A673 (cell line): ENCODE measurements at regions not wholly inside any gene's neighbourhood (a gene's known extent, or its start where the extent isn't known, plus 50 kb on each side); places are given as distances from the start of the nearest gene placed in this dataset.

Experiments used
- BruUV-seq: library from RNA; stranded (reverse); fragments of 400-500 nt; replicated peaks from 2 replicates; lab custom pipeline; 2021; lab: Mats Ljungman, UMichigan
- CTCF ChIA-PET: fragments of 300-600 bp; sonication (Branson Sonifier 250); formaldehyde crosslinking; loops from one replicate; lab custom pipeline; 2022; ENCODE audit warnings: antibody characterized with exemption; lab: Charles Lee
- POLR2A ChIA-PET: fragments of 300-600 bp; sonication (Branson Sonifier 250); formaldehyde crosslinking; loops from one replicate; lab custom pipeline; 2022; ENCODE audit warnings: antibody characterized with exemption; ENCODE audit not compliant: low non-redundant PET; lab: Charles Lee
- DNase-seq: peaks from one replicate; pipeline ENCODE4 v3.0.0-alpha.2; 2015; ENCODE audit warnings: low spot score
- H3K27ac ChIP-seq: fragments of 200-600 bp; sonication (generic); 2 replicates; pipeline ENCODE4 v1.5.1; 2016; ENCODE audit warnings: mixed run types, low read depth, mild to moderate bottlenecking, mixed read lengths, antibody characterized with exemption, low read length; ENCODE audit not compliant: poor library complexity, severe bottlenecking
- H3K27me3 ChIP-seq: fragments of 200-600 bp; sonication (generic); replicated peaks from 2 replicates; pipeline ENCODE4 v1.6.1; 2017; ENCODE audit warnings: mixed run types, low read depth, mild to moderate bottlenecking, mixed read lengths, antibody characterized with exemption, low read length; ENCODE audit not compliant: insufficient read depth, poor library complexity
- H3K36me3 ChIP-seq: fragments of 200-600 bp; sonication (generic); 2 replicates; pipeline ENCODE4 v1.6.1; 2016; ENCODE audit warnings: mixed run types, mild to moderate bottlenecking, mixed read lengths, antibody characterized with exemption, low read length; ENCODE audit not compliant: insufficient read depth, poor library complexity, severe bottlenecking
- H3K4me1 ChIP-seq: fragments of 200-600 bp; sonication (generic); 2 replicates; pipeline ENCODE4 v1.6.1; 2017; ENCODE audit warnings: mixed run types, mild to moderate bottlenecking, mixed read lengths, antibody characterized with exemption, low read length; ENCODE audit not compliant: insufficient read depth, poor library complexity, severe bottlenecking
- H3K4me3 ChIP-seq: fragments of 200-600 bp; sonication (generic); 2 replicates; pipeline ENCODE4 v1.5.1; 2016; ENCODE audit warnings: low read depth, mixed run types, mild to moderate bottlenecking, mixed read lengths, low read length; ENCODE audit not compliant: poor library complexity, severe bottlenecking
- H3K9me3 ChIP-seq: fragments of 200-600 bp; sonication (generic); 2 replicates; pipeline ENCODE4 v1.6.1; 2016; ENCODE audit warnings: mixed run types, low read depth, mild to moderate bottlenecking, mixed read lengths, antibody characterized with exemption, low read length; ENCODE audit not compliant: poor library complexity, severe bottlenecking
- EZH2 ChIP-seq: fragments of 200-600 bp; sonication (generic); IDR thresholded peaks from 2 replicates; pipeline ENCODE4 v1.6.1; 2017; ENCODE audit warnings: borderline replicate concordance, low read depth, mild to moderate bottlenecking, mixed read lengths, antibody characterized with exemption, low read length; ENCODE audit not compliant: poor library complexity, severe bottlenecking
- intact Hi-C: fragments of 100-400 bp; cut with micrococcal nuclease; formaldehyde crosslinking; loops from one replicate; pipeline ENCODE4 v1.10.0; 2022; ENCODE audit not compliant: unreplicated experiment
- TF ChIP-seq, protein P1 (sequence below): fragments of 300-800, 200-600 bp; sonication (generic); conservative IDR thresholded peaks from 2 replicates; pipeline ENCODE4 v1.5.1; 2017; ENCODE audit warnings: low read depth, mild to moderate bottlenecking, antibody characterized with exemption, low read length, moderate library complexity, mixed read lengths

- POLR2A ChIA-PET = no interaction called here
- intact Hi-C loops = no loop called here
- no peaks in the 10 kb centered on the region for H3K27me3 ChIP-seq
- no peaks in the 10 kb centered on the region for H3K36me3 ChIP-seq
- H3K9me3 ChIP-seq = peaks cover 57% of the 10 kb centered on the region
- no peak overlapping the region for H3K27ac ChIP-seq
- H3K4me1 ChIP-seq = no peaks in the 10 kb centered on the region
- CTCF ChIA-PET = no interaction called here
- DNase-seq = no peak
- H3K4me3 ChIP-seq = no peak overlapping the region
- BruUV-seq = no TSS peak
- TF ChIP-seq, protein P1, sequence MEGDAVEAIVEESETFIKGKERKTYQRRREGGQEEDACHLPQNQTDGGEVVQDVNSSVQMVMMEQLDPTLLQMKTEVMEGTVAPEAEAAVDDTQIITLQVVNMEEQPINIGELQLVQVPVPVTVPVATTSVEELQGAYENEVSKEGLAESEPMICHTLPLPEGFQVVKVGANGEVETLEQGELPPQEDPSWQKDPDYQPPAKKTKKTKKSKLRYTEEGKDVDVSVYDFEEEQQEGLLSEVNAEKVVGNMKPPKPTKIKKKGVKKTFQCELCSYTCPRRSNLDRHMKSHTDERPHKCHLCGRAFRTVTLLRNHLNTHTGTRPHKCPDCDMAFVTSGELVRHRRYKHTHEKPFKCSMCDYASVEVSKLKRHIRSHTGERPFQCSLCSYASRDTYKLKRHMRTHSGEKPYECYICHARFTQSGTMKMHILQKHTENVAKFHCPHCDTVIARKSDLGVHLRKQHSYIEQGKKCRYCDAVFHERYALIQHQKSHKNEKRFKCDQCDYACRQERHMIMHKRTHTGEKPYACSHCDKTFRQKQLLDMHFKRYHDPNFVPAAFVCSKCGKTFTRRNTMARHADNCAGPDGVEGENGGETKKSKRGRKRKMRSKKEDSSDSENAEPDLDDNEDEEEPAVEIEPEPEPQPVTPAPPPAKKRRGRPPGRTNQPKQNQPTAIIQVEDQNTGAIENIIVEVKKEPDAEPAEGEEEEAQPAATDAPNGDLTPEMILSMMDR = no peak
- no peak for TF ChIP-seq EZH2
These were observed 500.1 kb downstream of the OCA2 start for GRCh38 chr15:27599034-27599433.

GRCh38 chr15:27598251-27599009, 500.7 kb downstream of the OCA2 start:
- POLR2A ChIA-PET = no interaction called here
- intact Hi-C loops = no loop called here
- H3K36me3 ChIP-seq = no peaks in the 10 kb centered on the region
- no TSS peak for BruUV-seq
- H3K4me1 ChIP-seq = no peaks in the 10 kb centered on the region
- TF ChIP-seq, protein P1 = no peak
- no peak for TF ChIP-seq EZH2
- H3K9me3 ChIP-seq = peaks cover 57% of the 10 kb centered on the region
- CTCF ChIA-PET = no interaction called here
- no peak overlapping the region for H3K27ac ChIP-seq
- no peak overlapping the region for H3K4me3 ChIP-seq
- DNase-seq = no peak
- no peaks in the 10 kb centered on the region for H3K27me3 ChIP-seq

GRCh38 chr15:27595211-27595610, 503.9 kb downstream of the OCA2 start:
- intact Hi-C loops = no loop called here
- POLR2A ChIA-PET = no interaction called here
- Histone ChIP-seq H3K27me3 (no peaks in the 10 kb centered on the region), H3K4me3 (no peak overlapping the region), H3K9me3 (peaks cover 72% of the 10 kb centered on the region), H3K36me3 (no peaks in the 10 kb centered on the region), H3K4me1 (no peaks in the 10 kb centered on the region), H3K27ac (no peak overlapping the region)
- DNase-seq = no peak
- BruUV-seq = no TSS peak
- CTCF ChIA-PET = no interaction called here
- TF ChIP-seq, protein P1 = no peak
